WTC11 (cell line): ENCODE measurements at regions not wholly inside any gene's neighbourhood (a gene's known extent, or its start where the extent isn't known, plus 50 kb on each side); places are given as distances from the start of the nearest gene placed in this dataset.

Source experiments
- ATAC-seq: fragments of 200-7000 bp; cut with Tn5 transposase; 2 replicates; pipeline ENCODE4 v1.10.0; 2021; ENCODE audit warnings: mild to moderate bottlenecking, moderate library complexity
- CTCF ChIA-PET: fragments of 300-600 bp; sonication (Branson Sonifier 250); formaldehyde crosslinking; loops from one replicate; lab custom pipeline; 2021; ENCODE audit warnings: antibody characterized with exemption; lab: Charles Lee
- POLR2A ChIA-PET: fragments of 350-600 bp; sonication (Branson Sonifier 250); formaldehyde crosslinking; loops from one replicate; lab custom pipeline; 2021; ENCODE audit warnings: antibody characterized with exemption; lab: Charles Lee
- DNase-seq: peaks from one replicate; pipeline ENCODE4 v3.0.0; 2021; ENCODE audit warnings: low spot score
- H3K27ac Mint-ChIP-seq: 2 replicates; pipeline ENCODE4 v1.8.0; 2021; ENCODE audit warnings: mixed read lengths
- H3K27me3 Mint-ChIP-seq: 2 replicates; pipeline ENCODE4 v1.8.0; 2021; ENCODE audit warnings: low read depth, mild to moderate bottlenecking, moderate library complexity, mixed read lengths
- H3K36me3 Mint-ChIP-seq: 2 replicates; pipeline ENCODE4 v1.8.0; 2021; ENCODE audit warnings: mixed read lengths
- H3K4me1 Mint-ChIP-seq: 2 replicates; pipeline ENCODE4 v1.8.0; 2022; ENCODE audit warnings: mixed read lengths
- H3K4me3 Mint-ChIP-seq: 2 replicates; pipeline ENCODE4 v1.8.0; 2021; ENCODE audit warnings: mild to moderate bottlenecking, moderate library complexity, mixed read lengths
- H3K9me3 Mint-ChIP-seq: 2 replicates; pipeline ENCODE4 v1.8.0; 2021; ENCODE audit warnings: mixed read lengths
- AFF4 ChIP-seq: sonication (generic); formaldehyde crosslinking; IDR thresholded peaks from 2 replicates; pipeline ENCODE4 v1.8.1; 2023; ENCODE audit warnings: mild to moderate bottlenecking, missing genetic modification reagents, borderline replicate concordance
- ARID4B ChIP-seq: sonication (generic); formaldehyde crosslinking; IDR thresholded peaks from 2 replicates; pipeline ENCODE4 v1.8.0; 2023; ENCODE audit warnings: missing genetic modification reagents, mild to moderate bottlenecking, borderline replicate concordance
- CTCF ChIP-seq: fragments of 200-600 bp; IDR thresholded peaks from 2 replicates; pipeline ENCODE4 v1.8.0; 2022; ENCODE audit warnings: antibody characterized with exemption
- ETV6 ChIP-seq: sonication (generic); formaldehyde crosslinking; IDR thresholded peaks from 2 replicates; pipeline ENCODE4 v1.8.1; 2022; ENCODE audit warnings: mild to moderate bottlenecking, missing genetic modification reagents
- FOXJ3 ChIP-seq: sonication (generic); formaldehyde crosslinking; IDR thresholded peaks from 2 replicates; pipeline ENCODE4 v1.9.0; 2021; ENCODE audit warnings: missing genetic modification reagents, mild to moderate bottlenecking, borderline replicate concordance
- GABPB1 ChIP-seq: sonication (generic); formaldehyde crosslinking; IDR thresholded peaks from 2 replicates; pipeline ENCODE4 v1.8.1; 2023; ENCODE audit warnings: mild to moderate bottlenecking, missing genetic modification reagents
- NR3C1 ChIP-seq: sonication (generic); formaldehyde crosslinking; conservative IDR thresholded peaks from 2 replicates; pipeline ENCODE4 v1.8.1; 2023; ENCODE audit warnings: low read depth, mild to moderate bottlenecking, missing genetic modification reagents
- PRRX2 ChIP-seq: fragments of 250-450 bp; sonication (Bioruptor Pico); IDR thresholded peaks from 2 replicates; pipeline ENCODE4 v1.8.0; 2021; ENCODE audit warnings: mild to moderate bottlenecking
- SOX15 ChIP-seq: fragments of 250-450 bp; sonication (Bioruptor Pico); IDR thresholded peaks from 2 replicates; pipeline ENCODE4 v1.9.0; 2021; ENCODE audit warnings: mild to moderate bottlenecking
- TEAD1 ChIP-seq: sonication (generic); formaldehyde crosslinking; IDR thresholded peaks from 2 replicates; pipeline ENCODE4 v1.8.0; 2022; ENCODE audit warnings: mild to moderate bottlenecking, missing genetic modification reagents
- TP53 ChIP-seq: sonication (generic); formaldehyde crosslinking; IDR thresholded peaks from 2 replicates; pipeline ENCODE4 v1.8.1; 2023; ENCODE audit warnings: mild to moderate bottlenecking, missing genetic modification reagents
- ZBTB43 ChIP-seq: sonication (generic); formaldehyde crosslinking; IDR thresholded peaks from 2 replicates; pipeline ENCODE4 v1.8.1; 2023; ENCODE audit warnings: mild to moderate bottlenecking, missing genetic modification reagents
- ZMAT4 ChIP-seq: fragments of 250-450 bp; sonication (Bioruptor Pico); IDR thresholded peaks from 2 replicates; pipeline ENCODE4 v1.9.0; 2021; ENCODE audit warnings: mild to moderate bottlenecking
- ZNF317 ChIP-seq: sonication (generic); formaldehyde crosslinking; IDR thresholded peaks from 2 replicates; pipeline ENCODE4 v1.8.1; 2023; ENCODE audit warnings: low read depth, mild to moderate bottlenecking, moderate library complexity, missing genetic modification reagents, borderline replicate concordance
- ZNF423 ChIP-seq: fragments of 250-450 bp; sonication (Bioruptor Pico); IDR thresholded peaks from 2 replicates; pipeline ENCODE4 v2.1.2; 2022; ENCODE audit warnings: mild to moderate bottlenecking, moderate library complexity
- ZNF532 ChIP-seq: fragments of 250-450 bp; sonication (Bioruptor Pico); IDR thresholded peaks from 2 replicates; pipeline ENCODE4 v1.9.0; 2021; ENCODE audit warnings: mild to moderate bottlenecking, borderline replicate concordance

- Mint-ChIP-seq H3K4me1 (peaks cover 14% of the 10 kb centered on the region), H3K36me3 (no peaks in the 10 kb centered on the region), H3K4me3 (no peak overlapping the region), H3K27ac (no peak overlapping the region), H3K27me3 (no peaks in the 10 kb centered on the region), H3K9me3 (peaks cover 16% of the 10 kb centered on the region)
- ChIA-PET POLR2A (no interaction called here), CTCF (no interaction called here)
- TF ChIP-seq NR3C1 = no peak
- TF ChIP-seq GABPB1 (CRISPR knock-in tag) = no peak
- no peak for TF ChIP-seq ETV6 (CRISPR knock-in tag)
- no peak for TF ChIP-seq PRRX2 (CRISPR knock-in tag)
- TF ChIP-seq ARID4B (CRISPR knock-in tag) = no peak
- TF ChIP-seq SOX15 (CRISPR knock-in tag) = no peak
- no peak for TF ChIP-seq CTCF
- no peak for TF ChIP-seq ZMAT4 (CRISPR knock-in tag)
- no peak for TF ChIP-seq ZBTB43 (CRISPR knock-in tag)
- no peak for TF ChIP-seq FOXJ3
- no peak for TF ChIP-seq AFF4
- no peak for TF ChIP-seq ZNF423 (CRISPR knock-in tag)
- DNase-seq (no peak), ATAC-seq (no peak)
Observed at GRCh38 chr6:164087870-164088269, 673.4 kb downstream of the QKI start.

GRCh38 chr6:164087211-164087610, 672.7 kb downstream of the QKI start:
- DNase-seq (no peak), ATAC-seq (no peak)
- no peaks in the 10 kb centered on the region for H3K36me3 Mint-ChIP-seq
- TF ChIP-seq TEAD1 (CRISPR knock-in tag) (no peak), TP53 (CRISPR knock-in tag) (no peak), ZNF317 (CRISPR knock-in tag) (no peak), ZNF532 (CRISPR knock-in tag) (no peak)
- H3K4me3 Mint-ChIP-seq = no peak overlapping the region
- peaks cover 14% of the 10 kb centered on the region for H3K4me1 Mint-ChIP-seq
- no peak overlapping the region for H3K27ac Mint-ChIP-seq
- ChIA-PET POLR2A (no interaction called here), CTCF (no interaction called here)
- no peaks in the 10 kb centered on the region for H3K27me3 Mint-ChIP-seq
- peaks cover 16% of the 10 kb centered on the region for H3K9me3 Mint-ChIP-seq
